HG02943 (cell line): ENCODE measurements at regions not wholly inside any gene's neighbourhood (a gene's known extent, or its start where the extent isn't known, plus 50 kb on each side); places are given as distances from the start of the nearest gene placed in this dataset.
"Not testable (repeated sequence)": the region's sequence is repeated elsewhere in the genome, so short reads cannot be mapped to it uniquely, and the experiment has no call there.

Experiments
- ATAC-seq: cut with Tn5 transposase; IDR thresholded peaks from one replicate; pipeline ENCODE4 v1.9.1; 2021; ENCODE audit warnings: mild to moderate bottlenecking, low read depth, moderate library complexity; ENCODE audit not compliant: unreplicated experiment

DNA sequence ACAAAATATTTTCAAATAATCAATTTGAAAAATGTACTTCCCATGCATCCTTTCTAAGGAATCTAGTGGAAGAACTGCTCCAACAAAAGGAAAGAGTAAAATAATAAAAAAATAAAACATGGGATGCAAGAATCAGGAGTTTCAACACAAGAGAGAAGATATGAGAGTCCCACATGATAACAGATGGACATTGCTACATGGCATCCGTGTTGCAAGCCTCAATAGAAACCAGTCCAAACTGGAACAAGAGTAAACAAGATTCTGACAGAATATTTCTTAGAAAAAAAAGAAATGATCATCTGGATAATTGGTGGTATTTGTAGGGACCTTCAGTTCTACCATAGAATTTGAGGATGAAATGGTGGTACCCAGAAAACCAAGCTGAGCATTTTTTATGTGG is 186.8 kb downstream of the FRK start:
- no peak for ATAC-seq

GRCh38 chr6:115870464-115870863 is 190.2 kb downstream of the FRK start:
- ATAC-seq = no peak

- no peak for ATAC-seq
Observed at GRCh38 chr6:115865914-115866313, 194.8 kb downstream of the FRK start.

GRCh38 chr6:115863211-115863610 is 197.5 kb downstream of the FRK start:
- ATAC-seq = no peak

- ATAC-seq = not testable (repeated sequence)
Observed at GRCh38 chr6:115861658-115862057, 199.0 kb downstream of the FRK start.

DNA sequence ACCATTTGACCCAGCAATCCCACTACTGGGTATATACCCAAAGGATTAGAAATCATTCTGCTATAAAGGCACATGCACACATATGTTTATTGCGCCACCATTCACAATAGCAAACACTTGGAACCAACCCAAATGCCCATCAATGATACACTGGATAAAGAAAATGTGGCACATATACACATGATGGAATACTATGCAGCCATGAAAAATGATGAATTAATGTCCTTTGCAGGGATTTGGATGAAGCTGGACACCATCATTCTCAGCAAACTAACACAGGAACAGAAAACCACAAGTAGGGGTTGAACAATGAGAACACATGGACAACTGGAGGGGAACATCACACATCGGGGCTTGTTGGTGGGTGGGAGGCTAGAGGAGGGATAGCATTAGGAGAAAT is 201.1 kb downstream of the FRK start:
- not testable (repeated sequence) for ATAC-seq

DNA sequence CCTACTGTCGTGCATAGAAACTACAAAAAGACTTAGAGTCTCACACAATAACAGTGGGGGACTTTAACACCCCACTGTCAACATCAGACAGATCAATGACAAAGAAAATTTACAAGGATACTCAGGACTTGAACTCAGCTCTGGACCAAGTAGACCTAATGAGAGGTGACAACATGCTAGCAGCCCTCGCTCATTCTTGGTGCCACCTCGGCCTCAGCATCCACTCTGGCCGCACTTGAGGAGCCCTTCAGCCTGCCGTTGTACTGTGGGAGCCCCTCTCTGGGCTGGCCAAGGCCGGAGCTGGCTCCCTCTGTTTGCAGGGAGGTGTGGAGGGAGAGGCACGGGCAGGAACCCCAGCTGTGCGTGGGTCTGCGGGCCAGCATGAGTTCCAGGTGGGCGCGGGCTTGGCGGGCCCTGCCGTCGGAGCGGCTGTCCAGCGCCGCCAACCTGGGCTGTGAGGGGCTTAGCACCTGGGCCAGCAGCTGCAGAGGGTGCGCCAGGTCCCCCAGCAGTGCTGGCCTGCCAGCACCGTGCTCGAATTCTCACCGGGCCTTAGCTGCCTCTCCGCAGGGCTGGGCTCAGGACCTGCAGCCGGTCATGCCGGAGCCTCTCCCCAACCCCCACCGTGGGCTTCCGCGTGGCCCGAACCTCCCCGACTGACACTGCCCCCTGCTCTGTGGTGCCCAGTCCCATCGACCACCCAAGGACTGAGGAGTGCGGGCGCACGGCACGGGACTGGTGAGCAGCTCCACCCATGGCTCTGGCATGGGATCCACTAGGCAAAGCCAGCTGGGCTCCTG is 205.6 kb downstream of the FRK start:
- ATAC-seq = no peak

DNA sequence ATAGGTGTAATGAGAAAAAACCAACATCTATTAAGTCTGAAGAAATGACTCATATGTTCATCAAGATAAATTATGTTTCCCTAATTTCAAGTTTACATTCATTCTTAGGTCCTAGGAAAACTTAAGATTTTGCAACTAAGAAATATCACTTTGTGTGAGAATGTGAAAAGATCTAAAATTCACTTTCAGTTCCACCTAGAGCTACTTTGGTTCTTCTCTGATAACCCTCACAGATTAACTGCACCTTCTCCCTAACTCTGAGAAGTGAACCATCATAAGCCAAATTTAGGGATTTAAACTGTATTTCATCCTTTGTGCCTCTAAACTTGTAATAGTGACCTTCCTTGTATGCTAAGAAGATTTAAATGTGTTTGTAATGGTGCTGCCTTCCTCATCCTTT is 213.0 kb downstream of the FRK start:
- no peak for ATAC-seq

DNA sequence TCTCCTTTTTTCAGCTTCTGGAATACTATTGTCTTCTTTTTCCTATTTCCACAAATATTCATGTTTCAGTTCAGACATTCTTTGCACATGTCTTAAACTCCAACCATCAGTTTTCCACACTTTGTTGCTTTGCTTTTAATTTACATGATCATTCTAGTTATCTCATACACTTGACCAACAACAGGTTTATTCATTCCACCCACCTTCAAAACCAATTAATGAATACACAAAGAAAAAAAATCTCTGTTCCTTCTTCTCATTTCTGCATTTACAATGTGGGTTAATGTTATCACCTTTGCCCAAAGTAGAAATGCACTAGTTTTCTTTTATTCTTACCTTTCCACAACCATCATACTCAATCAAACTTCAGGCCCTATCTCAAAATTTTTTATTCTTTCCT is 216.7 kb downstream of the FRK start:
- ATAC-seq = no peak

DNA sequence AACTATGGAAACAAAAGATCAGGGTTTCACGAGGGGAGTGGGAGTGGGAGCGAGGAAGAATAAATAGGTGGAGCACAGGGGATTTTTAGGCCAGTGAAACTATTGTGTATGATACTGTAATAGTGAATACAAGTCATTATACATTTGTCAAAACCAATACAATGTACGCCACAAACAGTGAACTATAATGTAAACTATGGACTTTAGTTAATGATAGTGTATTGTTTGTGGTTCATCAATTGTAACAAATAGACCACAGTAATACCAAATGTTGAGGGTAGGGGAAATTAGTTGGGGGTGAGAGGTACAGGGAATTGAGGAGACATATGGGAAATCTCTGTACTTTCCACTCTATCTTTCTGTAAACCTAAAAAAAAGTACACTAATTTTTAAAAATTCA is 218.4 kb downstream of the FRK start:
- ATAC-seq = no peak

- no peak for ATAC-seq
Observed at GRCh38 chr6:115839583-115840181, 221.0 kb downstream of the FRK start.

DNA sequence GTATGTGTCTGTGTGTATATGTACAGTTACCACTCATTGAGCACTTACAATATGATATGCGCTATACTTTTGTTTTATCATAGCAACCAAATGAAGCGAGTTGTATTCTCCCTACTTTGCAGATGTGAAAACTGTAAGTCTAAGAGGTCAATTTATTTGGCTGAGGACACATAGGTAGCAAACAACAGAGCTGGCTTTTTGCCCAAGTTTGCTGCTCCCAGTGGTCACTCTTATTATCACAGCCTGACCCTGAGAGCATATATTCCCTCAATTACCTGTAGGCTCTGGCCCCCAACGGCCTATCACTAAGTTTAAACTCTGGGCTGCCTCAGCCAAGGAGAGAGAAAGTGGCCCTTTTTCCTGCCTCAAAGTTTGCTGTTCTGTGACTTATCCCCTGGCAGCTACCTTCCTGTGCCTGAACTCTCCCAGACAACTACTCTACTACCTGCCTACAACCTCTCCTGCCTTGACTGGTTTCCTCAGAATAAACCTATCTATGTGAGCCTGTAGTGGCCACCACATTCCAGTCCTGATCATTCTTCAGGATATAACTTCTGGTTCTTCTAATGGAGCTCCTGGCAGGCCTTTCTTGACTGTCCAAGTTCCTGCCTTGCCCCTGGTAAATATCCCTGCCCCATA is 221.8 kb downstream of the FRK start:
- ATAC-seq = peak; percentile 85

GRCh38 chr6:115838216-115838615 is 222.5 kb downstream of the FRK start:
- ATAC-seq = no peak

- ATAC-seq = not testable (repeated sequence)
Observed at GRCh38 chr6:115836374-115836773, 224.3 kb downstream of the FRK start.

- ATAC-seq = no peak
Observed at GRCh38 chr6:115835314-115835713, 225.4 kb downstream of the FRK start.

- not testable (repeated sequence) for ATAC-seq
Observed at GRCh38 chr6:115834542-115834941, 226.1 kb downstream of the FRK start.

DNA sequence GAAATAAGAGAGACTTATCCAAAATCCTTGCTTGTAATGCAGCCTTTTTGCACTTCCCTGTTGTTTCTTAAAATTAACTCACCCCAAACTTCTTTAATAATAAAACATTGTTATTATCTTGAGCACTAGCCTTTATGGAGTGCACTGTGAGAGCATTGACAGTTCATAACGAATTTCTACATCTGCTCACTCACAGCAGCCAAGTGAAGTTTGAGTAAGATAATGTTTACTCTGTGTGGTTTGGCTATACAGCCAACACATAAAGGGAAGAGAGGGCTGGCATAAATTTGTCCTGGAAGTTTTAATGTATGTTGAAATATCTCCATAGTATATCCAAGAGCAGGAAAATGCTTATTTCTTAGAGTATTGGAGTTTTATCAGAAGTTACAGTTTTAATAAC is 227.9 kb downstream of the FRK start:
- no peak for ATAC-seq

DNA sequence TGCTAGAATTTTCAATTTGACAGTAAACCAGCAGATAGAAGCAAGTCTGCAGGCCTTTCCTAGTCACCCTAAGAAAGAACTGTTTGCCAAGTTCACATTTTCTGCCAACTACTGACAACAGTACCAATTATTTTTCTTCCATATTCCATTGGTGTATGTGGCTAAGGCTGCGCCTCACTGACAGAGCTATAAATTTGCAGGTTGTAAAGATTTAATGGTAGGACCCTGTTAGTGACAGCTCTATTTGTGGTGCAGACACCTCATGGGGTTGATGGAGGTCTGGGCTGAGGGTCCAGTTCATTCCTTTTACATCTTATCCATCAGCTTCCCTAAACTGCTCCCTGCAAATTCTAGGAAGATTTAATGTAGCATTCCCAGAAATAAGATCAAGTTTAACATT is 228.5 kb downstream of the FRK start:
- no peak for ATAC-seq

- no peak for ATAC-seq
Observed at GRCh38 chr6:115830895-115831294, 229.8 kb downstream of the FRK start.

- ATAC-seq = no peak
Observed at GRCh38 chr6:115821798-115822197, 238.9 kb downstream of the FRK start.

DNA sequence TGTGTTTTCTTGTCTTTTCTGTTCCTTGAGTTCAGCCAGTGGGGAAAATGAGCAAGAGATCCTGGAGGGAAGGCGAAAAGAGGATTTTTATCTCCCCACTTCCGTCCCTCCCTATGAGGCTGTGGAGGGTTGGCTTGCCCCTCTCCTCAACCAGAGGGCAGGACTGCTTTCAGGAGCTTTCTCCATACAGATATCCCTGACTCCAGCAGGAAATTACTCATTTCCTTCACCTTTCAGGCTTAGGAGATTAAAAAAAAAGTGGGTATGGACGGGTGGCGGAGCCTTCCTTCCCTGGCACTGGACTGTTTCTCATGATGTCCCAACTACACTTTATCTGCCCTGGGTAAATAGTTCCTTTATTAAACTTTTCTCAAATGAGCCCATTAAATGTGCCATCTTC is 241.2 kb downstream of the FRK start:
- ATAC-seq = no peak

- ATAC-seq = no peak
Observed at GRCh38 chr6:115817161-115817560, 243.5 kb downstream of the FRK start.
